ENCODE measurements at regions not wholly inside any gene's neighbourhood (a gene's known extent, or its start where the extent isn't known, plus 50 kb on each side); places are given as distances from the start of the nearest gene placed in this dataset.

- Mint-ChIP-seq H3K27me3 (ENCODE audit: low read depth) (peaks cover 3% of the 10 kb centered on the region), H3K27ac (no peak overlapping the region), H3K4me1 (peaks cover 7% of the 10 kb centered on the region), H3K9me3 (peaks cover 6% of the 10 kb centered on the region), H3K36me3 (peaks cover 3% of the 10 kb centered on the region; the same call in 1 of the 2 replicates), H3K4me3 (no peak overlapping the region)
- ATAC-seq, result no peak
- no peak for DNase-seq (ENCODE audit: low spot score)
- CTCF ChIA-PET, result interaction anchor here (1.1 kb wide), 1 partner anchor 23 kb away, joined by 3 read pairs; no protein-coding TSS in a partner anchor
- POLR2A ChIA-PET, result no interaction called here
- TF ChIP-seq ARID4B (CRISPR knock-in tag; IDR thresholded peaks at IDR 0.05; ENCODE audit: borderline replicate concordance) (no peak), ZBTB43 (CRISPR knock-in tag; IDR thresholded peaks at IDR 0.05) (no peak), JAZF1 (CRISPR knock-in tag; IDR thresholded peaks at IDR 0.05) (no peak), KAT7 (CRISPR knock-in tag; IDR thresholded peaks at IDR 0.05; ENCODE audit: borderline replicate concordance) (no peak), USF2 (CRISPR knock-in tag; IDR thresholded peaks at IDR 0.05) (no peak), ELF4 (CRISPR knock-in tag; IDR thresholded peaks at IDR 0.05; ENCODE audit: low read depth) (no peak), USF1 (CRISPR knock-in tag; IDR thresholded peaks at IDR 0.05) (no peak), EMX1 (CRISPR knock-in tag; IDR thresholded peaks at IDR 0.05) (no peak), ATF2 (CRISPR knock-in tag; IDR thresholded peaks at IDR 0.05; ENCODE audit: borderline replicate concordance, low read depth) (no peak), TEAD1 (CRISPR knock-in tag; IDR thresholded peaks at IDR 0.05) (no peak), PRDM15 (CRISPR knock-in tag; IDR thresholded peaks at IDR 0.05) (no peak), CBFB (CRISPR knock-in tag; IDR thresholded peaks at IDR 0.05; ENCODE audit: low read depth) (no peak), ZNF416 (CRISPR knock-in tag; IDR thresholded peaks at IDR 0.05) (no peak), RELA (CRISPR knock-in tag; IDR thresholded peaks at IDR 0.05; ENCODE audit: borderline replicate concordance) (no peak), ATF3 (CRISPR knock-in tag; conservative IDR thresholded peaks at IDR 0.05) (no peak), ZNF512 (CRISPR knock-in tag; IDR thresholded peaks at IDR 0.05; ENCODE audit: borderline replicate concordance) (no peak), MLX (CRISPR knock-in tag; IDR thresholded peaks at IDR 0.05) (no peak), IRF2 (CRISPR knock-in tag; IDR thresholded peaks at IDR 0.05; ENCODE audit: borderline replicate concordance, low read depth) (no peak), ATF6 (CRISPR knock-in tag; IDR thresholded peaks at IDR 0.05) (no peak)
Measured at GRCh38 chr14:99342906-99343305, 70.9 kb upstream of the BCL11B start.
